Esophagus mucosa (tissue), 1 donor: ENCODE measurements at regions not wholly inside any gene's neighbourhood (a gene's known extent, or its start where the extent isn't known, plus 50 kb on each side); places are given as distances from the start of the nearest gene placed in this dataset.

Source experiments
- ATAC-seq: fragments of 200-7000 bp; cut with Tn5 transposase; one replicate; pipeline ENCODE4 v1.9.1; 2020
- donor health status: DM: yes; HTN: yes; CAD: no.

- no peak for ATAC-seq
Measured at GRCh38 chr10:128286141-128286761, 160.0 kb upstream of the MKI67 start.

GRCh38 chr10:128286762-128287500, 160.7 kb upstream of the MKI67 start:
- no peak for ATAC-seq

- no peak for ATAC-seq
Measured at GRCh38 chr10:128287921-128288320, 161.7 kb upstream of the MKI67 start.

GRCh38 chr10:128289621-128290020, 163.4 kb upstream of the MKI67 start:
- ATAC-seq: no peak

GRCh38 chr10:128295003-128295402, 168.8 kb upstream of the MKI67 start:
- no peak for ATAC-seq

- ATAC-seq: no peak
Measured at GRCh38 chr10:128296253-128297007, 170.2 kb upstream of the MKI67 start.

- no peak for ATAC-seq
Measured at GRCh38 chr10:128297709-128298378, 171.6 kb upstream of the MKI67 start.

GRCh38 chr10:128298587-128298986, 172.4 kb upstream of the MKI67 start:
- ATAC-seq: no peak

- no peak for ATAC-seq
Measured at GRCh38 chr10:128300290-128300824, 174.1 kb upstream of the MKI67 start.

- ATAC-seq: no peak
Measured at GRCh38 chr10:128301051-128301450, 174.8 kb upstream of the MKI67 start.

- no peak for ATAC-seq
Measured at GRCh38 chr10:128302808-128303207, 176.6 kb upstream of the MKI67 start.

GRCh38 chr10:128304271-128304670, 178.0 kb upstream of the MKI67 start:
- ATAC-seq: no peak

GRCh38 chr10:128305601-128306345, 179.6 kb upstream of the MKI67 start:
- no peak for ATAC-seq

- ATAC-seq: no peak
Measured at GRCh38 chr10:128306535-128306934, 180.3 kb upstream of the MKI67 start.

- no peak for ATAC-seq
Measured at GRCh38 chr10:128306966-128307365, 180.7 kb upstream of the MKI67 start.

- no peak for ATAC-seq
Measured at GRCh38 chr10:128307820-128308219, 181.6 kb upstream of the MKI67 start.

- no peak for ATAC-seq
Measured at GRCh38 chr10:128310971-128311658, 184.9 kb upstream of the MKI67 start.

GRCh38 chr10:128312250-128312649, 186.0 kb upstream of the MKI67 start:
- ATAC-seq: no peak

GRCh38 chr10:128314686-128315085, 188.5 kb upstream of the MKI67 start:
- no peak for ATAC-seq

GRCh38 chr10:128316121-128316726, 190.0 kb upstream of the MKI67 start:
- no peak for ATAC-seq

GRCh38 chr10:128316925-128317324, 190.7 kb upstream of the MKI67 start:
- ATAC-seq: no peak
